ENCODE measurements at regions not wholly inside any gene's neighbourhood (a gene's known extent, or its start where the extent isn't known, plus 50 kb on each side); places are given as distances from the start of the nearest gene placed in this dataset.
"Not testable (repeated sequence)": the region's sequence is repeated elsewhere in the genome, so short reads cannot be mapped to it uniquely, and the experiment has no call there.

- no peak for DNase-seq
These were observed 54.9 kb downstream of the NKX2-1 start for GRCh38 chr14:36465178-36465577.

DNA sequence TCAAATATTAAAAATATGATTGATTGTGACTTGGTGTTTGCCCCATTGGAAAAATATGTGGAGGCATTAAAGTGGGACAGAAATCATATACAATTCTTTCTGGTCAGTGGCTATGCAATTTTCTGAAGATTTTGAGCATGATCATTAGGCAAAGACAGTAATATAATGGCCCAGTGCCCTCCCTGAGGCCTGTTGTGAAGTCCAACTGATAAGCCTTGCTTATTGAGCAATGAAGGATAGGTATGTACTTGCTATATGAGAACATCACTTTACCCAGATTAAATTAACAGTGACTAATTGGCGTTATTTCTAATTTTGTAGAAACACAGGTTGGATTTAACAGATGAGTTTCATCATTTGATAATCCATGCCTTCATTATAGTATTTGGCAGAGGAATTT, 57.1 kb downstream of the NKX2-1 start:
- no peak for DNase-seq

DNA sequence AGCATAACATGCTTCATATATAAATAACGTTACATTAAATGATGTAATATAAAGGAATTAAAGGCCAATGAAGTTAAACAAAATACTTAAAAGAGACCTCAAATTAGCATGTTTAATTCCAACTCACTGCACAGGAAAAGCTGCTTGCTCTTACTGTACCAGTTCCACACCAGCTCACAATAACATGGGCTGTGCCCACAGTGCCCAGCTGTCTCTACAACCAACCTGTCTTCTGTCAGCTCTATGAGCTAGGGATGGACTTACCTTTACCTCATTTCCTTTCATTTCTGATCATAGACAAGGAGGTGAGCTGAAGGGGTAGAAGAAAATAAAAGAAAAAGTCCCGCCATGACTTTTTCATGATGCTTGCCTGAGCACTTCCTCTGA, 64.8 kb downstream of the NKX2-1 start:
- no peak for DNase-seq

DNA sequence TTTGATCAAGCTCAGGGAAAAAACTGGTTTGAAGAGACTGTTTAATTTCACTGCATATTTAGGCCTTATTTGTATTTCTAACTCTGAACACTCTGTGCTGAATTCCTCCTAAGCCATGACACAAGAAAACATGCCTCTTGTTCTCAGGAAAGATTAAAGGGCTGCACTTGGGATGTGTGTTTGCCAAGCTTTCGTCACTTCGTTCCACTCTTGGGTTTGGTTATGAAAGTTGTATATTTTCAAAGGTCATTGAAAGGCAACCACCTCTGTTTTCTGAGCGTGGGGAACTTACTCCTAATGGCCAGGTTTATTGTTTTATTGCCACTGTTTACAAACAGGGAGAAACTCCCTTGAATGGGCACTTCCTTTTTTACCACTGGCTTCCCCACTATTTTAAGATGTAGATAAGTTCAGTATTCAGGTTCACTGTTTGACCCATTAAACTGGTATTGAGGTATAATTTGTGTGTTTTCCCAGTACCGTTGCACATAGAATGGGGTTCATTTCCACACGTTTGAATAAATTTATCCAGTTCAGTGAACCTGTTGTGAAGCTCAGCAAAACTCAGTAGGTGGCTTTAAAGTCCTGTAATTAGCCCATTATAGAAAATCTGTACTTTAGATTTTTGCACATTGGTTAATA, 65.3 kb downstream of the NKX2-1 start:
- no peak for DNase-seq

GRCh38 chr14:36452860-36453259, 67.2 kb downstream of the NKX2-1 start:
- DNase-seq, result no peak

DNA sequence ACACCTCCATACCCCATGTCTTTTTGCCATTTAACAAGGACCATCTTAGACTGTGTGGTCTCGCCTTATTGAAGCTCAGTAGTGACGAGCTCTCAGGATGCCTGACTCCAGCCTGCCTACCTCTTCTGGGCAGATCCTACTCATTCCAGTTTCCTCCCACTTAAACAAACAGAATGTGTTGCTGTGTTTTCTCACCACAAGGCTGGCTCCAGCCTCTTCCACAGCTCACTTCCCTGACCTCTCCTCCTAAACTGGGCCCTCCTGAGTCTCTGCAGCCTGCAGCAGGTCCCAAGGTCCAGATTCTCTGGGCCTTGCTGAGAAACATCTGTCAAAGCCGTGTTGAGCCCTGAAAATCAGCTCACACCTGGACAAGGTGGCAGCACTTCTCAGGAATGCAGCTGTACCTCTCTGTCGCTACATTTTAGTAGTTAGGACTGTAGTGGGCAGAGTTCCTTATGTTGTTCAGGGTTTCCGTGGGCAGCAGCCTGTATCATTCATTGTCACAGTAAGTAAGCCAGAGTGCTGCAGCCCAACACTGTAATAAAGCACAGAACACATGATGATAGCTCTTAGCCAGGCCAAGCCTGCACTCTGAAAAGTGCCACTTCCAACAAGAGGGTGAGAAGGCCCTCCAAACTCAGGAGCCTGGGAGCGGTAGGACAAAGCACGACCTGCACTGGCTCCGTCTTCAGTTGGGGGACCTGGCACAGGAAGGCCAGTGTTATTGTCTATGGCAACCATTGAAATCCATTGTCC, 68.5 kb downstream of the NKX2-1 start:
- no peak for DNase-seq

DNA sequence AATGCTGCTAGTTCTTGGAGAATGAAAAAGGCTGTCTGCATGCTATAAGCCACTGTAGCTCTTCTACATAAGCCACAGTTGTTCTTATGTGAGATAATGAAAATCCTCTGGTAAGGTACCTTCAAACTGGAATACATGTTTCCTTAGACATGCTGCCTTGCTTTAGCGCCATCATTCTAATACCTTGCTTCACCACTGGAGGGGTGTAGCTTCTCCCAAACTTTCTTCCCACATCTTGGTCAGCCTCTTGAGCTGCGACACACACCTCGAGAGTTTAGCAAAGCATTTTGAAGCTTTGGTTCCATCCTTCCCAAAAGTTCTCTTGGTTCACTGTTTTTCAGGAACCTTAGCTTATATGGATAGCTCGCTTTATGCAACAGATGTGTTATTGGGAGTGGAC, 69.5 kb downstream of the NKX2-1 start:
- DNase-seq, result no peak

- no peak for DNase-seq
These were observed 70.1 kb downstream of the NKX2-1 start for GRCh38 chr14:36449903-36450302.

DNA sequence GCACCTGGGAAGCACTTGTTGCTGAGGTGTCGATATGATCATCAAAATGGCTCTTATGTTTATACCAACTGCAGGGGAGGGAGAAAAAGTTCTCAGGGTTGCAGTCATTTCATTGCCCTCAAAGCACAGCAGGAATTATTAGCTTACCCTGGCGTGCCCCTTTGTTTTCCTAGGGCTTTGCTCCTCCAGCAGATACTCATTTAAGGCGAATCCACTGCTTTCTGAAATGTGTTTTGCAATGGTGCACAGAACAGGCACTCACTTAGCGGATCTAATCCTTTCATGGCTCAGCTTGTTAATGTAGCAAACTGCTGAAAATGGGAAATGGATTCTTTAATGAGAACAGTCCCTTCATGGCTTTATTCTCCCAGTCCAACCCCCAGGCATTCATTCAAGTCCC, 76.7 kb downstream of the NKX2-1 start:
- no peak for DNase-seq

GRCh38 chr14:36442824-36443241, 77.2 kb downstream of the NKX2-1 start:
- DNase-seq, result no peak

GRCh38 chr14:36441283-36441682, 78.7 kb downstream of the NKX2-1 start:
- DNase-seq, result no peak

- DNase-seq, result no peak
These were observed 80.3 kb downstream of the NKX2-1 start for GRCh38 chr14:36439766-36440165.

DNA sequence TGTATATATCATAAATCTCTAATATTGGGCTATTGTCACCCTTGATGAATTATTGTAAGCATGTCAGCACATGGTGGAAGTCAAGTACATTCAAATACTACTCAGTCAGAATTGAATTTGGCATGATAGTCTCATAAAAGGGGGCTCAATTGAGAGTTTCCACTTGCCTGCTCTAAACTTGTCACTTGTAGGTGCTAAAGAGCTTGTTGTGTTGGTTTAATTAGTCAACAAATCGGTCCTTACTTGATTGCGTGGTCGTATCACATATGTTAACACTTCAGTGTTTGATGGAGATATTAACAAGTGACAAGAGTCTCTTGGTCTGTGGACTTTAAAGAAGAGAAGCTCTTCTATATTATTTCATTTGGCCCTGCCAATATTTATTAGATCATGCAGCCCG, 81.1 kb downstream of the NKX2-1 start:
- no peak for DNase-seq

DNA sequence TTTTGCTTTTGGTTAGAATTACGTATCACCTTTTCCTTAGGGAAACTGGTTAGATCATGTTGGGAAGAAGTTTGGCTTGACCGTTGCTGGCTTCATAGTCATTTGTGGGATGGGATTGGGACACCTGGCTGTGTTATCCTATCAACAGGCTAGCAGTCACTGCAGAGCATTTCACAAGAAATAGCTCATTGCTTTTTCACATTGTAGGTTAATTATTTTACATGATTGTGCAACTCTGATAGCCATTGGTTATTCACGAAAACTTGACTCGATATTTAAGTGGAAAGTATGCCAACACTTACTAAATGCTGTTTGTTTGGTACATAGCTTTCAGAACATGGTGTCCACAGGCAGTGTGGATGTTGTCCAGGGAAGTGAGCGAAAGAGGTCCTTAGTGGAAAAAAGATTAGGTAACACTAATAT, 89.4 kb downstream of the NKX2-1 start:
- DNase-seq, result no peak

GRCh38 chr14:36430169-36430568, 89.9 kb downstream of the NKX2-1 start:
- DNase-seq, result no peak

DNA sequence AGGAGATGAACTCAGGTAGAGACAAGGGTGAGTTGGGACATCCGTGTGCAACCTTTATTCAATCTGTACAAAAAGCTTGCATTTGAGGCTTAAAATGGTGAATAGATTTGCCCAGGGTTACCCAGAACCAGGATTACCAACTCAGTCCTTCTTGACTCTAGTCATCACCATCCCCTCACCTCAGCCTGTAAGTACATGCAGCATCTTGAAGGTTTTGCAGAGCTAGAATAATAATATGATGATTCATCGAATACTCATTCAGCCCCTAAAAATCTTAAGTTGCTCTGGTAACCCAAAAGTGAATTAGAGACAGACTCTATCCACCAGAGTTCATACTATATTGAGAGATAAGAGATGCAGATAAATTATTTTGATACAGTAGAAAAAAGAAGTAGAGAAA, 90.3 kb downstream of the NKX2-1 start:
- DNase-seq, result no peak

DNA sequence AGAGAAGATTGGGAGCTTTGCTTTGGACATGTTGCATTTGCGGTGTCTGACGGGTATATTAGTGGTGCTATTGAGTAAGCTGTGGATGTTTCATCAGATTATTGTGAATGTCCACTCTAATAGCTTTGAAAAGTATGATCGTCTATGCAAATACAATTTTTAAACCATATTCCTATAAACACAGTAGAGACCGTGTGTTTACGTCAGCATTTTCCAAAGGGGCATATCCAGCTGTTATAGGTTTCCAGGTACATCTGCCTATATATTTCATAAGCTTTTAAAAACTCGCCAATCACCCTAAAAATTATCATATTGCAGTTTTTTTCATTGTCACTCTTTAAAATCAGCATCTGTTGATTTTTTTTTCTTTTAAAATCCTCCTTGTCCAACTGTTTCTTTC, 91.7 kb downstream of the NKX2-1 start:
- DNase-seq, result no peak

DNA sequence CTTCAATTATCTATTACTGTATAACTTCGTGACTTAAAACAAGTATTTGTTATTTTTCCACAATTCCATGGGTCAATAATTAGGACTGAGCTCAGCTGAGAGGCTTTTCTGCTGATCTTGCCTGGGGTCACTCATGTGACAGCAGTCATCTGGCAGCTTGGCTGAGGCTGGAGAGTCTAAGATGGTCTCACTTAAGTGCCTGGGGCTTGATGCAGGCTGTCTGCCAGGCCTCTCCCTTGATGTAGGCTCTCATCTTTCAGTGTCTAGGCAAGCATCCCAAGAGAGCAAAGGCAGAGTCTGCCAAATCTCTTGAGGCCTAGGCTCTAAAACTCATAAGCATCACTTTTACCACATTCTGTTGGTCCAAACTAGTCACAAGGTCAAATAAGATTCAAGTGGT, 93.2 kb downstream of the NKX2-1 start:
- DNase-seq, result no peak

DNA sequence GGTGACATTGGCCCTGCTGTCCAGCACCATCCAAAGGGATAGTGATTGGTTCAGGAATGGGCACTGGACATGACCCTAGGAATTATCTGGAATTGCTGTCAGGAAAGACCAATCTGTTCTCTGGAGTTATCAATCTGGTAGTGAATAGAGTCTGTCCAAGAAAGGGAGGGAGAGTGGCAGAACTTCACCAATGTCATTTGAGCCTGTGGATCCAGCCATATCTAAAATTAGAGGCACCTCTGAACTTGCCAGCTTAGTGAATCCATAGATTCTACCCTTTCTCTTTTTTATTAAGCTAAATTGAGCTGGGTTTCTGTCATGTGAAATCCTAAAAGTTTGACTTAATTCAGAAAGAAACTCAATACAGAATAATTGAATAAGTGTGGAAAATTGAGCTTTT, 93.9 kb downstream of the NKX2-1 start:
- DNase-seq, result no peak

- DNase-seq, result no peak
These were observed 95.4 kb downstream of the NKX2-1 start for GRCh38 chr14:36424478-36425102.

DNA sequence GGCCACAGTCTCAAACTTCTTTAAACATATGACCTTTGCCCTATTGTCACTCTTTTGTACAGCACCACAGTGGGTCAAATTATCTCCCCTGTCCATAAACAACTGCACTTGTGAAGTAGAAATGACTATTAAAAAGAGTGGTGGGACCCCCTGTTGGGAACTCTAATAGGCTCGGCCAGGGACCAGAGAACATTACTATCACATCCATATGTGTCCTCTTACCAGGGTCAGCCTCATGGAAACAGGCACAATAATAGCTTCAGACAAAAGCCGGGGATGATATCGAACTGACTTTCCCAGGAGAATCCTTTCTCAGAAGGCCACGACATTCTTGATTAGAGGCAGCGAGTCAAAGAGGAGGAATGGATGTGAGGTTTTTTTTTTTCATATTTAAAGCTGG, 96.6 kb downstream of the NKX2-1 start:
- DNase-seq, result no peak

- DNase-seq, result no peak
These were observed 99.8 kb upstream of the MBIP start for GRCh38 chr14:36420149-36420687.

DNA sequence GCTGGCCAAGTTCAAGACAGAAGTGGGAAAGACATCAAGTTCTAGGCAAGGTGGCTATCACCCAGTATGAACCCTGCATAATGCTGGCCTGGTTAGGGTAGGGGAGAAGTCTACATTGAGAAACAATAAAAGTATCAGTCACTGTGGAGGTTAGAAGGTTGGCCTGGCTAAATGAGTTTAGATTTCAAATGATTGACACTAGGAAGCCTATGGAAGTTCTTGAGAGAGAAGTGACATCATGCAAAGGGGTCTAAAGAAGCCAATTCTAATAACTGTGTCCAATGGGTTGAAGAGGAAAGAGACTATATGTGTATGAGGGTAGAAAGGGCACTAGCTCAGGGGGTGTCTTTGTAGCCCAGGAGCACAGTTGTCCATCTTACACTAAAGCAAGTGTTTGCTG, 98.5 kb upstream of the MBIP start:
- DNase-seq, result no peak

DNA sequence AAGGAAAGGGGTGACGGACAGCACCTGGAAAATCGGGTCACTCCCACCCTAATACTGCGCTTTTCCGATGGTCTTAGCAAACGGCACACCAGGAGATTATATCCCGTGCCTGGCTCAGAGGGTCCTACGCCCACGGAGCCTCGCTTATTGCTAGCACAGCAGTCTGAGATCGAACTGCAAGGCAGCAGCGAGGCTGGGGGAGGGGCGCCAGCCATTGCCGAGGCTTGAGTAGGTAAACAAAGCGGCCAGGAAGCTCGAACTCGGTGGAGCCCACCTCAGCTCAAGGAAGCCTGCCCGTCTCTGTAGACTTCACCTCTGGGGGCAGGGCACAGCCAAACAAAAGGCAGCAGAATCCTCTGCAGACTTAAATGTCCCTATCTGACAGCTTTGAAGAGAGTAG, 91.5 kb upstream of the MBIP start:
- DNase-seq, result not testable (repeated sequence)
